IgD-negative memory B cell (primary cell): ENCODE measurements at regions not wholly inside any gene's neighbourhood (a gene's known extent, or its start where the extent isn't known, plus 50 kb on each side); places are given as distances from the start of the nearest gene placed in this dataset.

Experiments used
- H3K27ac Mint-ChIP-seq, 3 donors: one replicate each; pipeline ENCODE4 v1.8.0; 2020 to 2022; ENCODE audit warnings: mild to moderate bottlenecking in 3 of 3, mixed read lengths in 3 of 3, moderate library complexity in 1 of 3
- H3K27me3 Mint-ChIP-seq: one replicate; pipeline ENCODE4 v1.8.0; 2021; ENCODE audit warnings: mixed read lengths
- H3K36me3 Mint-ChIP-seq: one replicate; pipeline ENCODE4 v1.8.0; 2020; ENCODE audit warnings: mild to moderate bottlenecking, mixed read lengths
- H3K4me1 Mint-ChIP-seq, 3 donors: one replicate each; pipeline ENCODE4 v1.8.0; 2020 to 2022; ENCODE audit warnings: mixed read lengths in 3 of 3, mild to moderate bottlenecking in 1 of 3
- H3K4me3 Mint-ChIP-seq, 4 donors: one replicate each; pipeline ENCODE4 v1.8.0; 2020 to 2022; ENCODE audit warnings: mild to moderate bottlenecking in 4 of 4, mixed read lengths in 4 of 4, moderate library complexity in 3 of 4
- H3K9me3 Mint-ChIP-seq, 3 donors: one replicate each; pipeline ENCODE4 v1.8.0; 2020 to 2021; ENCODE audit warnings: mixed read lengths in 3 of 3, mild to moderate bottlenecking in 1 of 3

GRCh38 chr10:10780746-10781145 lies 236.9 kb upstream of the CELF2 start:
- no peak overlapping the region for H3K4me3 Mint-ChIP-seq
- H3K36me3 Mint-ChIP-seq = no peaks in the 10 kb centered on the region
- H3K4me1 Mint-ChIP-seq = no peaks in the 10 kb centered on the region
- no peak overlapping the region for H3K27ac Mint-ChIP-seq
- H3K9me3 Mint-ChIP-seq = peaks cover 0 to 6% (median 0%) of the 10 kb centered on the region in 3 donors
- peaks cover 3% of the 10 kb centered on the region for H3K27me3 Mint-ChIP-seq

DNA sequence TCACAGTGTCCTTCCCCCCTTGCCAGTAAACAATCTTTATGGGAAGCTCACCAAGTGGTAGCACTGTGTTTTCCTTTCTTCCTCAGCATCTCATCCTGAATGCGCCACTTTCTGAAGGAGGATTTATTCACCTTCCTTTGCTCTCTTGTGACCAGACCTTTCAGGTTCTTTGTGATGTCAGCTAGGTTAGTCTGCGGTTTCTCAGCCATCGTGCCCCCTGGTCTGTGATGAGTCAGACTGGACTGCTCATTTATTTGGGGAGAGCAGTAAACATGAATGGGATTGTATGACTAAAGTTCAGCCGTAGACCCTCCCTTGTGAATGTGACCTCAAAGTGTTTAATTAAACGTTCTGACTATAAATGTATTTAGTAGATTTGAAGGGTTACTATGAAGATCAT lies 235.1 kb upstream of the CELF2 start:
- H3K27ac Mint-ChIP-seq = no peak overlapping the region
- peaks cover 0 to 6% (median 0%) of the 10 kb centered on the region in 3 donors for H3K9me3 Mint-ChIP-seq
- no peaks in the 10 kb centered on the region for H3K4me1 Mint-ChIP-seq
- peaks cover 3% of the 10 kb centered on the region for H3K27me3 Mint-ChIP-seq
- no peaks in the 10 kb centered on the region for H3K36me3 Mint-ChIP-seq
- no peak overlapping the region for H3K4me3 Mint-ChIP-seq

DNA sequence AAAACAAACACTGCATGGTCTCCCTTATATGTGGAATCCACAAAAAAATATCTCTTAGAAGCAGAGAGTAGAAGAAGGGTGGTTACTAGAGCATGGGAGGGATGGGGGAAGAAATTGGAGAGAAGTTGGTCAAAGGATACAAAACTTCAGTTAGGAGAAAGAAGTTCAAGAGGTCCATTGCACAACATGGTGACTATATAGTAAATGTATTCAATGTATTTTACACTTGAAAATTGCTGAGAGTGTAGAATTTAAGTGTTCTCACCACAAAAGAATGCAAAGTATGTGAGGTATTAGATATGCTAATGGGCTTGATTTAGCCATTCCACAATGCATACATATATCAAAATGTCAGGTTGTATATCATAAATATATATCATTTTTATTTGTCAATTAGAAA lies 232.0 kb upstream of the CELF2 start:
- Mint-ChIP-seq H3K4me3 (no peak overlapping the region), H3K27ac (no peak overlapping the region), H3K36me3 (no peaks in the 10 kb centered on the region), H3K27me3 (peaks cover 3% of the 10 kb centered on the region), H3K4me1 (no peaks in the 10 kb centered on the region), H3K9me3 (peaks cover 0 to 4% (median 0%) of the 10 kb centered on the region in 3 donors)

- H3K9me3 Mint-ChIP-seq = peaks cover 0 to 4% (median 0%) of the 10 kb centered on the region in 3 donors
- no peaks in the 10 kb centered on the region for H3K4me1 Mint-ChIP-seq
- peaks cover 3% of the 10 kb centered on the region for H3K27me3 Mint-ChIP-seq
- no peaks in the 10 kb centered on the region for H3K36me3 Mint-ChIP-seq
- no peak overlapping the region for H3K4me3 Mint-ChIP-seq
- H3K27ac Mint-ChIP-seq = no peak overlapping the region
These were observed 231.3 kb upstream of the CELF2 start for GRCh38 chr10:10786109-10787090.

DNA sequence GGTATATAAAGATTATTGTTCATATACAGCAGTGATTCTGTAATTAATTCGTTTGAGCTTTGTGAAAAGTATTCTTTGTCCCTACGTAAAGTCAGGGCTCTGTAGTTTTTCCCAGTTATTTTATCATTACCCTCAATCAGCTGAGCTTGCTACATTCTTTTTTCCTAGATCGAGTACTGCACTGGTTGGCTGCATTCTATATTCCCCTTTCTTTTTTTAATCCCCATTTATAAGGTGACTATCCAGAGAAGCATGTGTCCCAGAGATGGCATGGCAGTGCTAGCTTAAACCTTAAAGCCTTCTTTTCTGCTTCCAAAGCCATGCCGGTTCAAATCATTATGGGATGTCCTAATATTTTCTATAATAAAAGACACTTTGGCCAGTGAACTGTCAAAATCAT lies 230.1 kb upstream of the CELF2 start:
- Mint-ChIP-seq H3K9me3 (peaks cover 0 to 6% (median 0%) of the 10 kb centered on the region in 3 donors), H3K36me3 (no peaks in the 10 kb centered on the region), H3K4me3 (no peak overlapping the region), H3K4me1 (no peaks in the 10 kb centered on the region), H3K27ac (no peak overlapping the region), H3K27me3 (peaks cover 3% of the 10 kb centered on the region)

DNA sequence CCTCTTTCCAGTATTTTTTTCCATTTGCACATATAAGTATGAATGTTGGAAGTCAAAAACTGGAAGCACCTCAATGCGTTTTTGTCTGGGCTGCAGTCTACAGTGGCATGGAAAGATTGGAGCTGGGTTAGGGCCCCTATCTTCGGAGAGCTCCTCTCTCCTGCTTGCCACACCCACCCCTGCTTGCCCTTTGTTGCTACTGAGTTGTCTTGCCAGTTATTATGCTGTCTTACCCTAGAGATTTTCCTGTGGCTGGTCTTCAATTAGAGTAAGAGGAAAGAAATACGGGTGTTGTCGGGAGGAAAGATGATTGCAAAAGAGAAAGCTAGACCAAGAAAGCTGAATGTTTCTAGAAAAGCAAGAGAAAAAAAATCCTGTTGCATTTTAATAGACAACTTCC lies 228.9 kb upstream of the CELF2 start:
- Mint-ChIP-seq H3K27ac (no peak overlapping the region), H3K36me3 (no peaks in the 10 kb centered on the region), H3K27me3 (peaks cover 6% of the 10 kb centered on the region), H3K4me3 (no peak overlapping the region), H3K9me3 (peaks cover 0 to 6% (median 0%) of the 10 kb centered on the region in 3 donors), H3K4me1 (no peaks in the 10 kb centered on the region)

DNA sequence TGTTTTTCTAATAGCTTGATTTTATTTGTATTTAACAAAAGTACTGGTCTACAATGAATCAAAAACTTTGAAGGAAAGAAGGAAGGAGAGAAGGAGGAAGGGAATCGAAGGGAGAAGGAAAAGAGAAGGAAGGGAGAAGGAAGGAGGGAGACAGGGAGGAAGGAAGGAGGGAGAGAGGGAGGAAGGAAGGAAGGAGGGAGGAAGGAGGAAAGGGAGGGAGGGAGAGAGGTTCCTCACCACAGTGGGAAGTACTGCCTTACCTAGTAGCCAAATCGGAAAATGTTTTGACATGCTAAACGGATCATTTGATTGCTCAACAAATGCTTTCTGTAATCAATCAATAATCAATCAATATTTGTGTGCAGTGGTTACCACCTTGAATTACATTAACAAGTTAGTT lies 225.8 kb upstream of the CELF2 start:
- Mint-ChIP-seq H3K4me1 (no peaks in the 10 kb centered on the region), H3K4me3 (no peak overlapping the region), H3K9me3 (peaks cover 0 to 2% (median 0%) of the 10 kb centered on the region in 3 donors)

GRCh38 chr10:10792681-10793080 lies 225.0 kb upstream of the CELF2 start:
- no peak overlapping the region for H3K4me3 Mint-ChIP-seq

More for the DNA sequence above, 225.8 kb upstream of the CELF2 start:
- H3K36me3 Mint-ChIP-seq = no peaks in the 10 kb centered on the region
- H3K27me3 Mint-ChIP-seq = peaks cover 12% of the 10 kb centered on the region
- H3K27ac Mint-ChIP-seq = no peak overlapping the region

DNA sequence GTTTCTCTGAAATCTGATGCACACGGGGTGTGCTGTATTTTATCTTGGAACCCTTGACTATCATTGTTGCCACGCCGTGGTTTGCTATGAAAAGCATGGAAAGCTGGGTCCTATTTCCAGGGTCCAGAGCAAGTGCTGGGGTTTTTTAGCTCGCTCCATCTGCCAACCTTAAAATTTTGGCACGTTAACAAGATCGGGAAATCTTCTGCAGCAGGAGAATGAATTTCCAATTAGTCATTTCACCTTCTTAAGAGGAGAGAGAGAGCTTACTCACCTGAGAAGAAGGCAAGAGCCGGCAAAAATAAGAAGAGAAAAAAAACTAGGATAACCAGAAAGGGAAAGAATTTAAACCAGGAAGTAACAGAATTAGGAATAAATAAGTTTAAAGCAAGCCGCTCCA lies 223.6 kb upstream of the CELF2 start:
- Mint-ChIP-seq H3K27me3 (peaks cover 12% of the 10 kb centered on the region), H3K9me3 (peaks cover 0 to 7% (median 3%) of the 10 kb centered on the region in 3 donors), H3K4me1 (no peaks in the 10 kb centered on the region), H3K4me3 (no peak overlapping the region), H3K36me3 (no peaks in the 10 kb centered on the region), H3K27ac (no peak overlapping the region)

More at GRCh38 chr10:10792681-10793080, 225.0 kb upstream of the CELF2 start:
- H3K4me1 Mint-ChIP-seq = no peaks in the 10 kb centered on the region
- H3K27me3 Mint-ChIP-seq = peaks cover 12% of the 10 kb centered on the region
- H3K36me3 Mint-ChIP-seq = no peaks in the 10 kb centered on the region
- peaks cover 0 to 2% (median 0%) of the 10 kb centered on the region in 3 donors for H3K9me3 Mint-ChIP-seq
- no peak overlapping the region for H3K27ac Mint-ChIP-seq

- peaks cover 0 to 7% (median 3%) of the 10 kb centered on the region in 3 donors for H3K9me3 Mint-ChIP-seq
- no peaks in the 10 kb centered on the region for H3K36me3 Mint-ChIP-seq
- peaks cover 12% of the 10 kb centered on the region for H3K27me3 Mint-ChIP-seq
- H3K27ac Mint-ChIP-seq = no peak overlapping the region
- H3K4me1 Mint-ChIP-seq = no peaks in the 10 kb centered on the region
- no peak overlapping the region for H3K4me3 Mint-ChIP-seq
These were observed 222.9 kb upstream of the CELF2 start for GRCh38 chr10:10794791-10795191.

- Mint-ChIP-seq H3K36me3 (no peaks in the 10 kb centered on the region), H3K27me3 (peaks cover 9% of the 10 kb centered on the region), H3K4me1 (no peaks in the 10 kb centered on the region), H3K9me3 (peaks cover 0 to 7% (median 3%) of the 10 kb centered on the region in 3 donors), H3K27ac (no peak overlapping the region), H3K4me3 (no peak overlapping the region)
These were observed 221.5 kb upstream of the CELF2 start for GRCh38 chr10:10796061-10796773.

DNA sequence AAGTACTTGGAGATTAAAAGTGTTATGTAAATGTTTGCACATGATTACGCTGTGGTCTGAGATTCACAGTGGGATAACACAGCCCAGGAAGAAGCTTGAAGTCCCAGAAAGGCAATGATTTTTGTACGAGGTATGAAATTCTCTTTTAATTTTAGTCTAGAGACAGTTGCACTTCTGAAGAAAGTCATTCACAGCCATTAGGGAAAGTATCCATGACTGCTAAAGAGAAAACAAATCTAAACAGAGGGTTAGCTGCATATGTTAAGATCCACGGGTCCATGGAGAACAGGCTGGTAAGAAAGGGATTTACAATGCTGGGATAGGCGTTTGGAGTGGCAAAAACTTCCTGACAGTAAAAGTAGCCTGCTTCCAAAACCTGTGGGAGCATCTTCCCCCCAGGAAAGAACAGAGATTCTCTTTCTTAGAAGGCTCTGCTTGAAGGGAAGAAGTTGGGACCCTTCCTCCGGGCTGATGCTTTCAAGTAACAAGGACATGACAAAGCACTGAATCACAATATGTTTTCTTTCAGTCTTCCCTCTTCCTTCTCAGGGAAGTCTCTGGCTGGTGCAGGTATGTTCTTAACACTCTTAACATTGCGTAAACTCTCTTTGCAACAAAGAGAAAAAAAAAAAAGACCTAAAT lies 220.8 kb upstream of the CELF2 start:
- H3K4me1 Mint-ChIP-seq = no peaks in the 10 kb centered on the region
- H3K27me3 Mint-ChIP-seq = peaks cover 9% of the 10 kb centered on the region
- no peak overlapping the region for H3K4me3 Mint-ChIP-seq
- peaks cover 0 to 7% (median 3%) of the 10 kb centered on the region in 3 donors for H3K9me3 Mint-ChIP-seq
- H3K27ac Mint-ChIP-seq = no peak overlapping the region
- H3K36me3 Mint-ChIP-seq = no peaks in the 10 kb centered on the region

GRCh38 chr10:10797513-10797912 lies 220.2 kb upstream of the CELF2 start:
- Mint-ChIP-seq H3K4me3 (no peak overlapping the region), H3K9me3 (peaks cover 0 to 5% (median 3%) of the 10 kb centered on the region in 3 donors), H3K36me3 (no peaks in the 10 kb centered on the region), H3K27ac (no peak overlapping the region), H3K4me1 (no peaks in the 10 kb centered on the region), H3K27me3 (peaks cover 10% of the 10 kb centered on the region)

DNA sequence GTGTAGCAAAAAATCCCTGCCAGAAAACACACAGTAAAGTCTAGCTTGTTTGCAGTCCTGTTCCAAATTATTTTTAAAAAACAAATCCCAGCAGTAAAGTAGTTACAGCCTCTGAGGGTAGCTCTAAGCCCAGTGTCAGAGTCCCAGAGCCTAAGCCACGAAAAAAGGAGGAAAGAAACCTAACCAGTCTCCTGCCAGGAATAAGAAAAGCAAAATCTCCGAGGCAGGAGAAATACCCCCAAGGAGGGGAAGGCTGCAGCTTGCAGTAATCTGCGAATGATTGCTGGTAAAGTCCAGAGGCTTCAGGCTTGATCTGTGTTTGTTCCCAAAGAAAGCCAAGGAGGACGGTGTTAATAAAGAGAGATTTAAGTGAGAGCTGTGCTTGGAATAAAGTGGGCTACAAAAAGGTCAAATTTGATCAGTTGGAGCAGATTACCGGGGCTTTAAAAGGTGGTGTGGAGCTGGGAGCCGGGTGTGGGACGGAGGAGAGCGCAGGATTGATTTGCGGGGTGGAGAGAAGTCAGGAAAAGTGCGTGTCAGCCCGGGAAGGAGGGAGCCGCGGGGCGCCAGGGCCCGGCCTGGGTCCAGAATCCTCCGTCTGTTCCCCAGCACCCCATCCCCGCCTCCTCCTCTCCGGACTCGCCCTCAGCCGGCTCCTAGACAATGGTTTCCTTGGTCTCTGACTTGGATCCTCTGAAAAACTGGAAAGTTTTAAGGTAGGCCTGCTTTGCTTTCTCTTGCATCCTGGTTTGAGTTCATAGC lies 219.4 kb upstream of the CELF2 start:
- no peak overlapping the region for H3K27ac Mint-ChIP-seq
- no peaks in the 10 kb centered on the region for H3K36me3 Mint-ChIP-seq
- no peak overlapping the region for H3K4me3 Mint-ChIP-seq
- H3K27me3 Mint-ChIP-seq = peaks cover 7% of the 10 kb centered on the region
- no peaks in the 10 kb centered on the region for H3K4me1 Mint-ChIP-seq
- peaks cover 0 to 5% (median 3%) of the 10 kb centered on the region in 3 donors for H3K9me3 Mint-ChIP-seq
